Stomach smooth muscle (tissue), 2 donors: ENCODE measurements at regions not wholly inside any gene's neighbourhood (a gene's known extent, or its start where the extent isn't known, plus 50 kb on each side); places are given as distances from the start of the nearest gene placed in this dataset.

ENCODE experiments used
- H3K27ac ChIP-seq: one replicate; pipeline ENCODE4 v1.7.0; 2013; ENCODE audit warnings: mild to moderate bottlenecking, low read length, inconsistent platforms
- H3K27me3 ChIP-seq, 2 donors: one replicate each; pipeline ENCODE4 v1.7.0; 2013; ENCODE audit warnings: low read length in 2 of 2; ENCODE audit not compliant: insufficient read depth in 2 of 2, control insufficient read depth in 1 of 2
- H3K36me3 ChIP-seq, 2 donors: one replicate each; pipeline ENCODE4 v1.7.0; 2013; ENCODE audit warnings: low read length in 2 of 2; ENCODE audit not compliant: control insufficient read depth in 2 of 2, insufficient read depth in 2 of 2
- H3K4me1 ChIP-seq: one replicate; pipeline ENCODE4 v1.7.0; 2013; ENCODE audit warnings: low read length; ENCODE audit not compliant: control insufficient read depth, insufficient read depth
- H3K4me3 ChIP-seq, 2 donors: one replicate each; pipeline ENCODE4 v1.7.0; 2013; ENCODE audit warnings: low read length in 2 of 2
- H3K9ac ChIP-seq, 2 donors: one replicate each; pipeline ENCODE4 v1.7.0; 2013; ENCODE audit warnings: low read length in 2 of 2, mild to moderate bottlenecking in 1 of 2
- H3K9me3 ChIP-seq, 2 donors: one replicate each; pipeline ENCODE4 v1.7.0; 2013; ENCODE audit warnings: low read length in 2 of 2; ENCODE audit not compliant: control insufficient read depth in 2 of 2
- donor health status: healthy.
- donor health status: Pancreatic carcinoma.

- H3K27ac ChIP-seq: no peak overlapping the region
- no peaks in the 10 kb centered on the region for H3K27me3 ChIP-seq
- no peak overlapping the region for H3K9ac ChIP-seq
- H3K9me3 ChIP-seq: no peaks in the 10 kb centered on the region
- no peaks in the 10 kb centered on the region for H3K36me3 ChIP-seq
- no peak overlapping the region for H3K4me3 ChIP-seq
- no peaks in the 10 kb centered on the region for H3K4me1 ChIP-seq
These were observed 83.7 kb upstream of the BTG1 start for GRCh38 chr12:92229381-92229780.

- Histone ChIP-seq H3K27me3 (no peaks in the 10 kb centered on the region), H3K27ac (no peak overlapping the region), H3K9ac (no peak overlapping the region), H3K9me3 (no peaks in the 10 kb centered on the region), H3K4me3 (no peak overlapping the region), H3K4me1 (no peaks in the 10 kb centered on the region), H3K36me3 (no peaks in the 10 kb centered on the region)
These were observed 81.3 kb upstream of the BTG1 start for GRCh38 chr12:92226961-92227360.

GRCh38 chr12:92226071-92226661, 80.5 kb upstream of the BTG1 start:
- H3K9me3 ChIP-seq: no peaks in the 10 kb centered on the region
- no peaks in the 10 kb centered on the region for H3K36me3 ChIP-seq
- H3K27ac ChIP-seq: no peak overlapping the region
- H3K9ac ChIP-seq: no peak overlapping the region
- H3K27me3 ChIP-seq: no peaks in the 10 kb centered on the region
- H3K4me1 ChIP-seq: no peaks in the 10 kb centered on the region
- no peak overlapping the region for H3K4me3 ChIP-seq

GRCh38 chr12:92224685-92225331, 79.2 kb upstream of the BTG1 start:
- Histone ChIP-seq H3K9me3 (no peaks in the 10 kb centered on the region), H3K36me3 (no peaks in the 10 kb centered on the region), H3K9ac (no peak overlapping the region), H3K27ac (no peak overlapping the region), H3K4me1 (no peaks in the 10 kb centered on the region), H3K27me3 (no peaks in the 10 kb centered on the region), H3K4me3 (no peak overlapping the region)

GRCh38 chr12:92223481-92223880, 77.8 kb upstream of the BTG1 start:
- no peaks in the 10 kb centered on the region for H3K9me3 ChIP-seq
- H3K36me3 ChIP-seq: no peaks in the 10 kb centered on the region
- no peak overlapping the region for H3K9ac ChIP-seq
- no peaks in the 10 kb centered on the region for H3K27me3 ChIP-seq
- H3K27ac ChIP-seq: no peak overlapping the region
- H3K4me3 ChIP-seq: no peak overlapping the region
- no peaks in the 10 kb centered on the region for H3K4me1 ChIP-seq

- no peaks in the 10 kb centered on the region for H3K36me3 ChIP-seq
- no peaks in the 10 kb centered on the region for H3K4me1 ChIP-seq
- no peak overlapping the region for H3K9ac ChIP-seq
- no peaks in the 10 kb centered on the region for H3K27me3 ChIP-seq
- H3K9me3 ChIP-seq: no peaks in the 10 kb centered on the region
- no peak overlapping the region for H3K4me3 ChIP-seq
- H3K27ac ChIP-seq: no peak overlapping the region
These were observed 76.1 kb upstream of the BTG1 start for GRCh38 chr12:92221656-92222315.

- Histone ChIP-seq H3K9ac (no peak overlapping the region), H3K36me3 (no peaks in the 10 kb centered on the region), H3K4me3 (no peak overlapping the region), H3K9me3 (no peaks in the 10 kb centered on the region), H3K4me1 (no peaks in the 10 kb centered on the region), H3K27ac (no peak overlapping the region), H3K27me3 (no peaks in the 10 kb centered on the region)
These were observed 72.9 kb upstream of the BTG1 start for GRCh38 chr12:92218394-92219077.

GRCh38 chr12:92216092-92216491, 70.4 kb upstream of the BTG1 start:
- Histone ChIP-seq H3K27ac (no peak overlapping the region), H3K36me3 (no peaks in the 10 kb centered on the region)

GRCh38 chr12:92215358-92215757, 69.7 kb upstream of the BTG1 start:
- H3K36me3 ChIP-seq: no peaks in the 10 kb centered on the region
- H3K9ac ChIP-seq: no peak overlapping the region
- H3K4me1 ChIP-seq: no peaks in the 10 kb centered on the region
- H3K27me3 ChIP-seq: no peaks in the 10 kb centered on the region
- H3K27ac ChIP-seq: no peak overlapping the region
- peaks cover 1 to 2% of the 10 kb centered on the region in 2 donors for H3K9me3 ChIP-seq
- H3K4me3 ChIP-seq: no peak overlapping the region

More at GRCh38 chr12:92216092-92216491, 70.4 kb upstream of the BTG1 start:
- Histone ChIP-seq H3K4me1 (no peaks in the 10 kb centered on the region), H3K9me3 (no peaks in the 10 kb centered on the region), H3K4me3 (no peak overlapping the region), H3K27me3 (no peaks in the 10 kb centered on the region), H3K9ac (no peak overlapping the region)

GRCh38 chr12:92213166-92213565, 67.5 kb upstream of the BTG1 start:
- H3K4me1 ChIP-seq: no peaks in the 10 kb centered on the region
- H3K4me3 ChIP-seq: no peak overlapping the region
- H3K9ac ChIP-seq: no peak overlapping the region
- peaks cover 2 to 3% of the 10 kb centered on the region in 2 donors for H3K9me3 ChIP-seq
- H3K27me3 ChIP-seq: no peaks in the 10 kb centered on the region
- no peaks in the 10 kb centered on the region for H3K36me3 ChIP-seq
- no peak overlapping the region for H3K27ac ChIP-seq
